ENCODE measurements at regions not wholly inside any gene's neighbourhood (a gene's known extent, or its start where the extent isn't known, plus 50 kb on each side); places are given as distances from the start of the nearest gene placed in this dataset.

DNA sequence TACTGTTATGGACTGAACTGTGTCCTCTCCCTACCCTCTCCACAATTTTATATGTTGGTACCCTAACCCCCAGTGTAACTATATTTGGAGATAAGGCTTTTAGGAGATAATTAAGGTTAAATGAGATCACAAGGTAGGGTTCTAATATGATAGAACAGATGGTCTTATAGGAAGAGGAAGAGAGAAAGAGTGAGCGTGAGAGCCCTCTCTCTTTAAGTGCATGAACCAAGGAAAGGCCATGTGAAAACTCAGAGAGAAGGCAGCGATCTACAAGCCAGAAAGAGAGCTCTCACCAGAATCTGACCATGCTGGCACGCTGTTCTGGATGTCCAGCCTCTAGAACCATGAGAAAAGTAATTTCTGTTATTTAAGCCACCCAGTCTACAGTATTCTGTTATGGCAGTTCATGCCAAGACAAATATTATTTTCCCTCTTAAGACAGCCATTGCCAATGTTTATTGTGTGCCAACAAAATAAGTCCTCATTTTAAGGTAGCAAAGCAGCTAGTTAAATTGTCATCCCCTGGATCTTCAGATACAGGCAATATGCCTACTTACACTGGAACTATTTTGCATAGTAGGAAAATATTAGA lies 336.2 kb downstream of the MID1IP1 start:
- TF ChIP-seq CTCF (IDR thresholded peaks at IDR 0.05; ENCODE audit: low read depth, low read length, missing input control): no peak
- TF ChIP-seq, protein P1, sequence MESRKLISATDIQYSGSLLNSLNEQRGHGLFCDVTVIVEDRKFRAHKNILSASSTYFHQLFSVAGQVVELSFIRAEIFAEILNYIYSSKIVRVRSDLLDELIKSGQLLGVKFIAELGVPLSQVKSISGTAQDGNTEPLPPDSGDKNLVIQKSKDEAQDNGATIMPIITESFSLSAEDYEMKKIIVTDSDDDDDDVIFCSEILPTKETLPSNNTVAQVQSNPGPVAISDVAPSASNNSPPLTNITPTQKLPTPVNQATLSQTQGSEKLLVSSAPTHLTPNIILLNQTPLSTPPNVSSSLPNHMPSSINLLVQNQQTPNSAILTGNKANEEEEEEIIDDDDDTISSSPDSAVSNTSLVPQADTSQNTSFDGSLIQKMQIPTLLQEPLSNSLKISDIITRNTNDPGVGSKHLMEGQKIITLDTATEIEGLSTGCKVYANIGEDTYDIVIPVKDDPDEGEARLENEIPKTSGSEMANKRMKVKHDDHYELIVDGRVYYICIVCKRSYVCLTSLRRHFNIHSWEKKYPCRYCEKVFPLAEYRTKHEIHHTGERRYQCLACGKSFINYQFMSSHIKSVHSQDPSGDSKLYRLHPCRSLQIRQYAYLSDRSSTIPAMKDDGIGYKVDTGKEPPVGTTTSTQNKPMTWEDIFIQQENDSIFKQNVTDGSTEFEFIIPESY (IDR thresholded peaks at IDR 0.05): no peak
- no peak for TF ChIP-seq EGR1 (IDR thresholded peaks at IDR 0.05; ENCODE audit: low read depth in 2 of 2)
- no peak for TF ChIP-seq SP1 (IDR thresholded peaks at IDR 0.05)
- TF ChIP-seq REST (IDR thresholded peaks at IDR 0.05): no peak
- TF ChIP-seq RAD21 (IDR thresholded peaks at IDR 0.05): no peak
- TF ChIP-seq, protein P2, sequence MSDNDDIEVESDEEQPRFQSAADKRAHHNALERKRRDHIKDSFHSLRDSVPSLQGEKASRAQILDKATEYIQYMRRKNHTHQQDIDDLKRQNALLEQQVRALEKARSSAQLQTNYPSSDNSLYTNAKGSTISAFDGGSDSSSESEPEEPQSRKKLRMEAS (IDR thresholded peaks at IDR 0.05): no peak
- TF ChIP-seq TAF1 (conservative IDR thresholded peaks at IDR 0.05): no peak
- no peak for TF ChIP-seq GABPA (IDR thresholded peaks at IDR 0.05 in 1 of 2, conservative IDR thresholded peaks at IDR 0.05 in 1 of 2)
- no peak for TF ChIP-seq JUND (IDR thresholded peaks at IDR 0.05)
